ENCODE measurements at regions not wholly inside any gene's neighbourhood (a gene's known extent, or its start where the extent isn't known, plus 50 kb on each side); places are given as distances from the start of the nearest gene placed in this dataset.

DNA sequence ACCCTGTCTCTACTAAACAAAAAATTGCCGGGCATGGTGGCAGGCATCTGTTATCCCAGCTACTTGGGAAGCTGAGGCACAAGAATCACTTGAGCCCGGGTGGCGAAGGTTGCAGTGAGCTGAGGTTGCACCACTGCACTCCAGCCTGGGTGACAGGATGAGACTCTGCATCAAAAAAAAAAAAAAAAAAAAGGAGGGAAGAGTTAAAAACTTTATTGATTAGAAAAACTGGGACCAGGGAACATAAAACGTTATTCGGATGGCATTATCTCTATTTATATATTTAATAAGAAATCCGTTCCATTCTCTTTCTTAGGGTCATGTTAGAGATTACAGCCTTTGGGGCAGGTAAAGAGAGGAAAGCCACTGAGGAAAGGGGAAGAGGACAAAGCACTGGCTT is 197.5 kb downstream of the BCR start:
- intact Hi-C loops (cut with DNase I; ENCODE audit: low total_unique reads): no loop called here
- Histone ChIP-seq H3K4me3 (no peak overlapping the region), H3K4me1 (no peaks in the 10 kb centered on the region), H3K9me3 (no peaks in the 10 kb centered on the region), H3K27ac (no peak overlapping the region), H3K36me3 (no peaks in the 10 kb centered on the region), H3K27me3 (peaks cover 0 to 13% of the 10 kb centered on the region in 2 donors)
- no peak for DNase-seq
- TF ChIP-seq, protein P1, sequence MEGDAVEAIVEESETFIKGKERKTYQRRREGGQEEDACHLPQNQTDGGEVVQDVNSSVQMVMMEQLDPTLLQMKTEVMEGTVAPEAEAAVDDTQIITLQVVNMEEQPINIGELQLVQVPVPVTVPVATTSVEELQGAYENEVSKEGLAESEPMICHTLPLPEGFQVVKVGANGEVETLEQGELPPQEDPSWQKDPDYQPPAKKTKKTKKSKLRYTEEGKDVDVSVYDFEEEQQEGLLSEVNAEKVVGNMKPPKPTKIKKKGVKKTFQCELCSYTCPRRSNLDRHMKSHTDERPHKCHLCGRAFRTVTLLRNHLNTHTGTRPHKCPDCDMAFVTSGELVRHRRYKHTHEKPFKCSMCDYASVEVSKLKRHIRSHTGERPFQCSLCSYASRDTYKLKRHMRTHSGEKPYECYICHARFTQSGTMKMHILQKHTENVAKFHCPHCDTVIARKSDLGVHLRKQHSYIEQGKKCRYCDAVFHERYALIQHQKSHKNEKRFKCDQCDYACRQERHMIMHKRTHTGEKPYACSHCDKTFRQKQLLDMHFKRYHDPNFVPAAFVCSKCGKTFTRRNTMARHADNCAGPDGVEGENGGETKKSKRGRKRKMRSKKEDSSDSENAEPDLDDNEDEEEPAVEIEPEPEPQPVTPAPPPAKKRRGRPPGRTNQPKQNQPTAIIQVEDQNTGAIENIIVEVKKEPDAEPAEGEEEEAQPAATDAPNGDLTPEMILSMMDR (IDR thresholded peaks at IDR 0.05): no peak

DNA sequence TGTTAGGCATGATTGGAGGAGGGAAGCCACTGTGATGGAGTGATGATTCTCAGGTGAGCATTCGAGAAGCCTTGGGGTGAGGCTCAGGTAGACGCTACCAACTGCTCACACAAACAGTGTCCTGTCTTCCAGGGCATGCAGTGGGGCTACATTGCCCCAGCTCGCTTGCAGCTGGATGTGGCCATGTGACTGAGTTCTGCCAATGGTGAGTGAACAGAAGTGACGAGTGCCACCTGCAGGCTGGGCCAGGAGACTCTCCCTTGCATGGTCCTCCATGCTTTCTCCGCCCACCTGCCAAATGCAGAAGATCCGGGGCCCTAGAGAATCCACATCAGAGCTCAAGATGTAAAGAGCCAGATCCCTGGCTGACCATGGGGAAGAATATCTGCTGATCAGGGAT is 195.9 kb downstream of the BCR start:
- DNase-seq: no peak
- H3K4me3 ChIP-seq: no peak overlapping the region
- intact Hi-C loops (cut with DNase I; ENCODE audit: low total_unique reads): no loop called here
- TF ChIP-seq, protein P1 (IDR thresholded peaks at IDR 0.05): no peak
- no peaks in the 10 kb centered on the region for H3K9me3 ChIP-seq
- no peaks in the 10 kb centered on the region for H3K4me1 ChIP-seq
- H3K36me3 ChIP-seq: no peaks in the 10 kb centered on the region
- peaks cover 0 to 15% of the 10 kb centered on the region in 2 donors for H3K27me3 ChIP-seq
- no peak overlapping the region for H3K27ac ChIP-seq

DNA sequence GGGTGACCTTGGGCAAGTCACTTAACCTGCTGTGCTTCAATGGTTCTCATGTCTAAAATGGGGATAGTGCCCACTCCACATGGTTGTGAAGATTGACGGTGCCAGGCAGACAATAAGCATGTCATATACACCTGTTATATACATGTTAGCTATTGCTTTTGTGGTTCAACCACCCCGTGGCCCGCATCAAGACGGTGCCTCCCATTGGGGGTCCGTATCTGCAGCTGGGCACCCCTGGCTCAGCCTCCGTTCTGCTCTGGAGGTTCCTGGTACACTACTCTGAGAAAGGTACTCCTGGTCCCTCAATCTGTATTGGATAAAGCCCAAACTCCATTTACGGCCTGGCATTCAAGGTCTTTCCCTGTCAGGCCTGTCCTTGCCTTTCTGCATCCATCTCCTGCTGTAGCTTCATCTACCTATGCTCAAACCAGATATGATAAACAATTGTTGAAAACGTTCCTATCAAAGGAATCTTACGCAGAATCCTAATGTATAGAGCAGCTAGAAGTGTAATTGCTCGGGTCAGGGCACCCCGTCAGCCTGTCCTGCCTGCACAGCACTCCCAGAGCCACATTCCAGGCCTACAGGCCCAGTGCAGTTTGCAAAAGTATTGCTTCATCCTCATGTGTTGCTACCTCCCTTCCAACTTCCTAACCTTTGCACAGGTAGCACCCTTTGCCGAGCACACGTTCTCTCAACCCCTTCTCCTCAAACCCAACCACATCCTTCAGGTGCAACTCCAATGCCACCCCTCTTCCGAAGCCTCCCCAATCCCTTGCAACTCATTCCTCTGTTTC is 194.9 kb downstream of the BCR start:
- H3K9me3 ChIP-seq: no peaks in the 10 kb centered on the region
- no peak overlapping the region for H3K27ac ChIP-seq
- no peak overlapping the region for H3K4me3 ChIP-seq
- TF ChIP-seq, protein P1 (IDR thresholded peaks at IDR 0.05): no peak
- H3K27me3 ChIP-seq: peaks cover 0 to 13% of the 10 kb centered on the region in 2 donors
- DNase-seq: peak in 1 of 2 donors; percentile 41
- no peaks in the 10 kb centered on the region for H3K36me3 ChIP-seq
- intact Hi-C loops (cut with DNase I; ENCODE audit: low total_unique reads): no loop called here
- H3K4me1 ChIP-seq: no peaks in the 10 kb centered on the region

DNA sequence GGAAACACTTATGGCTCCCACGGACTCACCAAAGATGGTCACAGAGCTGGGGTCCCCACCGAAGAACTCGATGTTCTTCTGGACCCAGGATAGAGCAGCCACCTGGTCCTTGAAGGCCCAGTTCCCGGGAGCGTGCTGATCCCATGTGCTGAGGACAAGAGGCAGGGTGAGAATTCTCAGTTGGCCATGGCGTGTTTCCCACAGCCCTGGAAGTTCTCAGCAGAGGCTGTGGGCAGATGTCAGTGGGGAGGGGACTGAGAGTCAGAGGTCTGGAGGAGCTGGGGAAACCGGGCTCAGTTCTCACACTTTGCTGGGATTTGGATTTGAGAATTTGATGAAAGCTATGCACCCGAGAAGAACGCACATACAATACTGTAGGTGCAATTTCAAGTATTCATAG is 193.3 kb downstream of the BCR start:
- TF ChIP-seq, protein P1 (IDR thresholded peaks at IDR 0.05): no peak
- intact Hi-C loops (cut with DNase I; ENCODE audit: low total_unique reads): no loop called here
- Histone ChIP-seq H3K4me3 (no peak overlapping the region), H3K27ac (no peak overlapping the region), H3K4me1 (no peaks in the 10 kb centered on the region), H3K27me3 (peaks cover 0 to 9% of the 10 kb centered on the region in 2 donors), H3K9me3 (no peaks in the 10 kb centered on the region), H3K36me3 (no peaks in the 10 kb centered on the region)
- peak in 1 of 2 donors; percentile 34 for DNase-seq

DNA sequence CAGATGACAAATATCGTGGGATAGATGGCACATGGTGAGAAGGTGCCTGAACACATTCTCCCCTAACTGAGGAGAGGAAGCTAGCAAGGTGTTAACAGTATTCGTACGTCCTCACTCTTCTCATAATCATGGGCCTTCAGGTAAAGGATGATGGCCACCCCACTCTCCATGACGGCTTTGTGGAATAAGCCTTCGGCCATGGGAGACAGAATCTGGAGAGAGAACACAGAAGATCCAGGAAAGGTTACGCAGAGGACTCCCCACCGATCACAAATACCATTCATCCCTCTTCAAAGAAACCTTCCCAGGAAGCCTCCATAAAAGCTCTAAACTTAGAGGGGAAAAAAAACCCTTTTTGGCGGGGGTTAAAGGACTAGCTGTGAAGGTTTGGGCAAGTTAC is 189.9 kb downstream of the BCR start:
- no peaks in the 10 kb centered on the region for H3K9me3 ChIP-seq
- H3K4me1 ChIP-seq: no peaks in the 10 kb centered on the region
- no peak overlapping the region for H3K4me3 ChIP-seq
- H3K36me3 ChIP-seq: no peaks in the 10 kb centered on the region
- peak in 1 of 2 donors; percentile 7 for DNase-seq
- TF ChIP-seq, protein P1 (IDR thresholded peaks at IDR 0.05): no peak
- intact Hi-C loops (cut with DNase I; ENCODE audit: low total_unique reads): no loop called here
- H3K27me3 ChIP-seq: peaks cover 0 to 15% of the 10 kb centered on the region in 2 donors
- no peak overlapping the region for H3K27ac ChIP-seq

Data from tibial artery (tissue), 4 donors.